Left ventricle myocardium inferior (tissue), 1 donor: ENCODE measurements at regions not wholly inside any gene's neighbourhood (a gene's known extent, or its start where the extent isn't known, plus 50 kb on each side); places are given as distances from the start of the nearest gene placed in this dataset.
"Not testable (repeated sequence)": the region's sequence is repeated elsewhere in the genome, so short reads cannot be mapped to it uniquely, and the experiment has no call there.

Experiments used
- DNase-seq: peaks from one replicate; pipeline ENCODE4 v3.0.0-alpha.2; 2020
- H3K27ac ChIP-seq: fragments of 200-600 bp; replicated peaks from 2 replicates; pipeline ENCODE4 v1.8.0; 2021
- H3K27me3 ChIP-seq: fragments of 200-600 bp; 2 replicates; pipeline ENCODE4 v1.8.0; 2021; ENCODE audit warnings: low read depth
- H3K36me3 ChIP-seq: fragments of 200-600 bp; 2 replicates; pipeline ENCODE4 v1.8.0; 2021
- H3K4me1 ChIP-seq: fragments of 200-600 bp; 2 replicates; pipeline ENCODE4 v1.8.0; 2021
- H3K4me3 ChIP-seq: fragments of 200-600 bp; 2 replicates; pipeline ENCODE4 v1.8.0; 2021; ENCODE audit warnings: mild to moderate bottlenecking, moderate library complexity
- H3K9me3 ChIP-seq: fragments of 200-600 bp; replicated peaks from 2 replicates; pipeline ENCODE4 v1.8.0; 2021
- intact Hi-C: fragments of 100-400 bp; cut with micrococcal nuclease; formaldehyde crosslinking; loops from one replicate; pipeline ENCODE4 v1.11.0; 2022
- donor health status: DM: no; HTN: yes; CAD: no; lungs with severe emphysema.

DNA sequence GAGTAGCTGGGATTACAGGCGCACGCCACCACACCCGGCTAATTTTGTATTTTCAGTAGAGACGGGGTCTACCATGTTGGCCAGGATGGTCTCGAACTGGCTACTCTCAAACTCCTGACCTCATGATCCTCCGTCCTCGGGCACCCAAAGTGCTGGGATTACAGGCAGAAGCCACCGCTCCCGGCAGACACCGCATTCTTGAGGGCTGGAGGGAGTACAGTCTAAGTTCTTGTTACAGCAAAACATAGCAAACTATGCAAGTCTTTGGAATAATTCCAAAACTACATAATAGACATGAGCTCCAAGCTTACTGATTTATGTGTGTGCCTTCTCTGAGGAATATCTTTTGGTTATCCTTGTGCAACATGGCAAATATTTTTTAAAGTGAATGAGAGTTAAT is 299.1 kb upstream of the ZNF658 start:
- not testable (repeated sequence) for H3K4me1 ChIP-seq, DNase-seq

DNA sequence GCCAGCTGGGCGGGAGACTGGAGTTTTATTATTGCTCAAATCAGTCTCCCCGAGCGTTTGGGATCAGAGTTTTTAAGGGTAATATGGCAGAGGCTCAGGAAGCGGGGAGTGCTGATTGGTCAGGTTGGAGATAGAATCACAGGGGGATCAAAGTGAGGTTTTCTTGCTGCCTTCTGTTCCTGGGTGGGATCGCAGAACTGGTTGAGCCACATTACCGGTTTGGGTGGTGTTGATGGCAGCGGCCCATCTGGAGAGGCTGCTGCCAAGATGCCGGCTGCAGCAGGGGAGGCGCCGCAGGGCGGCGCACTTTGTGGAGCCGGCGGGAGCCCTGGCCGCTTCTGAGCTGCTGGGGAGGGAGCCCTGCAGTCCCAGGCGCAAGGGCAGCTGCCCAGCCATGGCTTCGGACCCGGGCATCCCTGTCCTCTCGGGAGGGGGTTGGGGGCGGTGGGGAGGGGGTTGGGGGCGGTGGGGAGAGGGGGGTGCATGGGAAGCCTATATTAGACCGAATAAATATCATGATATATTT is 268.9 kb upstream of the ZNF658 start:
- H3K27me3 ChIP-seq, H3K9me3 ChIP-seq, H3K4me1 ChIP-seq, intact Hi-C loops, H3K36me3 ChIP-seq, H3K27ac ChIP-seq, H3K4me3 ChIP-seq: not testable (repeated sequence)
- DNase-seq: peak; percentile 4

More for the DNA sequence above, 299.1 kb upstream of the ZNF658 start:
- intact Hi-C loops, H3K27me3 ChIP-seq, H3K9me3 ChIP-seq, H3K27ac ChIP-seq, H3K36me3 ChIP-seq, H3K4me3 ChIP-seq: not testable (repeated sequence)

DNA sequence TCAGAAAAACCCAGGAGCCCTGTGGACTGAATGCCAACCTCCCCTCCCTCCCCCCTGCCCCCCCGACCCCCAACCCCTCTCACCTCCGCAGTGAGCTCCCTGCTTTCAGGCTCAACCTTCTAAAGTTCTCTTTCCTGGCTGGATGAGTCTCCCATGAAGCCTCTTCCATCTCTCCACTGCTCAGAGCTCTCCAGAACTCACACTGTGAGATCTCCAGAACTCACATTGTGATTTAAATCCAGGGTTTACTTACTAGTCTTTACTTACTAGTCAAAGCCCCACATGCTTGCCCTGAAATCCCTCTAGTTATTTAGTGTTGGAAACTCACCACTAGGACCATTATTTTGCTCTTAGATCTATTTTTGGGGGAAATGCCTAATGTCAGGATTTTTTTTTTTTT is 252.8 kb upstream of the ZNF658 start:
- H3K4me1 ChIP-seq, H3K36me3 ChIP-seq, H3K4me3 ChIP-seq, DNase-seq, H3K27me3 ChIP-seq, H3K27ac ChIP-seq, H3K9me3 ChIP-seq, intact Hi-C loops: not testable (repeated sequence)

DNA sequence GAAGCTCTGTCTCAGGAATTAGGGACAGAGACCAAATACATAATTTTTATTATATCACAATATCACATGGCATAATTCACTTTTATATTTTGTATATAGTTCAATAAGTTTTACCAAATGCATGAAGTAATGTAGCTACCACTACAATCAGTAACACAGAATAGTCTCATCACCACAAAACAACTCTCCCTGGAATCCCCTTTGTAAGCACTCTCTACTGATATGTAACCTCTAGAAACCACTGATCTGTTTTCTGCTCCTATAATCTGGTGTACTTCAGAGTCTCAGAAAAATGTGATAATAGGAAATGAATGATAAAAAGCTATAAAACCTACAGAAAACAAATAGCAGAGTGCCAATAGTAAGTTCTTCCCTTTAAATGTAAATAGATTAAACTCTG is 210.3 kb upstream of the ZNF658 start:
- H3K4me1 ChIP-seq, H3K27ac ChIP-seq, H3K4me3 ChIP-seq, H3K36me3 ChIP-seq, H3K9me3 ChIP-seq, H3K27me3 ChIP-seq, intact Hi-C loops, DNase-seq: not testable (repeated sequence)

DNA sequence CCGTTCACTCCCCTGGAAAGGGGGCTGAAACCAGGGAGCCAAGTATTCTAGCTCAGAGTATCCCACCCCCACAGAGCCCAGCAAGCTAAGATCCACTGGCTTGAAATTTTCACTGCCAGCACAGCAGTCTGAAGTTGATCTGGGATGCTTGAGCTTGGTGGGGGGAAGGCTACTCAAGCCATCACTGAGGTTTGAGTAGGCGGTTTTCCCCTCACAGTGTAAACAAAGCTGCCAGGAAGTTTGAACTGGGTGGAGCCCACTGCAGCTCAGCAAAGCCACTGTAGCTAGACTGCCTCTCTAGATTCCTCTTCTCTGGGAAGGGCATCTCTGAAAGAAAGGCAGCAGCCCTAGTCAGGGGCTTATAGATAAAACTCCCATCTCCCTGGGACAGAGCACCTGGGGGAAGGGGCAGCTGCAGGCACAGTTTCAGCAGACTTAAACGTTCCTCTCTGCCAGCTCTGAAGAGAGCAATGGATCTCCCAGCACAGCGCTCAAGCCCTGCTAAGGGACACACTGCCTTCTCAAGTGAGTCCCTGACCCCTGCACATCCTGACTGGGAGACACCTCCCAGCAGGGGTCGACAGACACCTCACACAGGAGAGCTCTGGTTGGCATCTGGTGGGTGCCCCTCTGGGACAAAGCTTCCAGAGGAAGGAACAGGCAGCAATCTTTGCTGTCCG is 204.8 kb upstream of the ZNF658 start:
- intact Hi-C loops, H3K27me3 ChIP-seq, H3K9me3 ChIP-seq, DNase-seq, H3K27ac ChIP-seq, H3K4me1 ChIP-seq, H3K36me3 ChIP-seq, H3K4me3 ChIP-seq: not testable (repeated sequence)

DNA sequence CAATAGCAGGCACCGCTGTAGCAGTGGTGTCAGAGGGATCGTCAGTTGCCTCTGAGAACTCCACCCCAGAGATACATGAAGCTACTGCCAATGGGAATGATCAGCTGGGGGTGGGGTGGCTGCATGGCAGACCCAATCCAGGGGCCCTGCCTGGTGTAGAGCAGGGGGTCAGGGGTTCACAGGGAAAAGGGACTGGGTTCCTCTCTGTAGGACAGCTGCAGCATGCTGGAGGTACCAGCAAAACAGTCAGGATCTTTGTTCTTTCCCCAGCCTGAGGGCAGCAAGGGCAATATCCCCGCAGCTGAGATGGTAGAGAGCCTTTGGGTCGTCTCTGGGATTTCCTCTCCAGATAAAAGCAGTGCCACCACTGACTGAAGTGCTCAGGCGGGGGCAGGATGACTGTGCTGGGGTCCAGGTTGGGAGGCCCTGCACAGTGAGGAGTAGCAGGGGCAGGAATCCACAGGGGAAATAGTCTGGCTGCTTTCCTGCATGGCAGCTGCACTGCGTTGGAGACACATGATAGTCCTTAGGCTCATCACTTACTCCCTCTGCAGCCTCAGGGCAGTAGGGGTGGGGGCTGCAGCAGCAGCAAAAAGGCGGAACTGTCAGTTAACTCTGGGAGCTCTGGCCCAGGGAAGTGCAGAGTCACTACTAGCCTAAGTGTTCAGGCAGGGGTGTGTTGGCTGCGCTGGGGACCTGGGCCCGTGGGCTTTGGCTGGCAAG is 203.0 kb upstream of the ZNF658 start:
- DNase-seq, H3K27me3 ChIP-seq, H3K9me3 ChIP-seq, intact Hi-C loops, H3K36me3 ChIP-seq, H3K4me1 ChIP-seq, H3K27ac ChIP-seq, H3K4me3 ChIP-seq: not testable (repeated sequence)

DNA sequence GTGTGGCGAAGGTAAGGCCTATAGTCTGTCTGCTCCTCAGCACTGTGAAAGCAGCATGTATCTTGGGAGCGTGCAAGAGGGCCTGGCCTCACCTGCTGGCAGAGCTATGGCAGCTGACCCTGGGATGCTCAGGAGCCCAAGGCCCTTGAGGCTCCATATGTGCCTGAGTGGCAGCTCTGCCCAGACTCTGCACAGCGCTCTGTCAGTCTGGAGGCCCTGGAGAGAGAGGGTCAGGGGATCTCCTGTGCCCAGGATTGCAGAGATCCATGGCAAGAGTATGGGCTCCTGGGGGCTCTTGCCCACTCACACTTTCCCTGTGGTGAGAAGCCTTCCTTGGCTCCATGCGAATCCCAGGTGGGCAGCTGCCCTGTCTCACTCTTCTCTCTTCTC is 202.5 kb upstream of the ZNF658 start:
- H3K27ac ChIP-seq, intact Hi-C loops, DNase-seq, H3K4me1 ChIP-seq, H3K36me3 ChIP-seq, H3K9me3 ChIP-seq, H3K27me3 ChIP-seq, H3K4me3 ChIP-seq: not testable (repeated sequence)

DNA sequence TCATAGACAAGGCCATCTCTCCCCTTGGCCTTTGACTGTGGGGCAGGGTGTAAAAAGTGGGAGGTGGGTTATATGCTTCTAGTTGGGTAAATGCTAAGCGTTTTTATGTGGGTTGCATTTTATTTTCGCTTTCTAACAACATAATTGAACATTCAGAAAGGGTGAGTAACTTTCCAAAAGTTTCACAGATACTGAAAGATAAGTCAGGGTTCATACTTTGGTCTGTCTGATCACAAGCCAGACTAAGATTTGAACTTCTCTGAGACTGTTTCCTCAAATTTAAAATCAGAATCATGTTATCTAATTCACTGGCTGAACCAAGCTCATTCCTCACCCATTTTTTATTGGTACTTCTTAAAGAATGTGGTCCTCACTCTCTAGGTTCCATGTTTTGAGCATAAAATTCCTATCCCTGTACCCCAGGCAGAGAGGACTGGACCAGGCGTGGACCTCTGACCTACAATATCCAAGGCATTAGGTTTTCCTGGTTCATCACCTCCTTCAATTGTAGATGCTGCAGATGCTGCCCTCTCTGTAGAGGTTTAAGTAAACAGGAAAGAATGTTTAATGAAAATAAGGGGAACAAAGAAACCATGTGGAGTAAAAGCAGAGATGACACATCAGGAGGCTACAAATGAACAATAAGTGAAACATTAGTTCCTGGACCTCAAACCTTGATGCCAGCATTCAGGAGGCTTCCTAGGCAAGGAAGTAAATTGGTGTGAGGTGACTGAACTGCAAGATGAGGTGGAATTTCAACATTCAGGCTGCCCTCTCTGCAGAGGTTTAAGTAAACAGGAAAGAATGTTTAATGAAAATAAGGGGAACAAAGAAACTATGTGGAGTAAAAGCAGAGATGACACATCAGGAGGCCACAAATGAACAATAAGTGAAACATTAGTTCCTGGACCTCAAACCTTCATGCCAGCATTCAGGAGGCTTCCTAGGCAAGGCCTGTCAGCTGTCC is 198.8 kb upstream of the ZNF658 start:
- H3K9me3 ChIP-seq, H3K27ac ChIP-seq, H3K4me3 ChIP-seq, H3K27me3 ChIP-seq, DNase-seq, H3K4me1 ChIP-seq, H3K36me3 ChIP-seq, intact Hi-C loops: not testable (repeated sequence)

DNA sequence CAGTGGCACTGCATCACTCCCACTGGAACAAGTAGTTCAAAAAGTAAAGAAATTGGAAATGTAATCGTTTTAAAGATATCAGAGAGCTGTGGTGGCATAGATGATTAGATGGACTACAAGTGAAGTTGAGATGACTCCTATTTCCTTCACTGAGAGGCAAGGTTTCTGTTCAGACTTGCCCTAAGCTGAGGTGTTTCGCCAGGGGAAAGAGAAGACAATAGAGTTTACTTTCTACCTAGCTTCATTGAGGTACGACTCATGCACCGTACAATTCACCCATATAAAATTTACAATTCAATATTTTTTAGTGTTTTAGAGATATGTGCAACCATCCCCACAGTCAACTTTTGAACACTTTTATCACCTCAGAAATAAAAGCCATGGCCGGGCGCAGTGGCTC is 189.0 kb upstream of the ZNF658 start:
- DNase-seq, intact Hi-C loops, H3K9me3 ChIP-seq: not testable (repeated sequence)

DNA sequence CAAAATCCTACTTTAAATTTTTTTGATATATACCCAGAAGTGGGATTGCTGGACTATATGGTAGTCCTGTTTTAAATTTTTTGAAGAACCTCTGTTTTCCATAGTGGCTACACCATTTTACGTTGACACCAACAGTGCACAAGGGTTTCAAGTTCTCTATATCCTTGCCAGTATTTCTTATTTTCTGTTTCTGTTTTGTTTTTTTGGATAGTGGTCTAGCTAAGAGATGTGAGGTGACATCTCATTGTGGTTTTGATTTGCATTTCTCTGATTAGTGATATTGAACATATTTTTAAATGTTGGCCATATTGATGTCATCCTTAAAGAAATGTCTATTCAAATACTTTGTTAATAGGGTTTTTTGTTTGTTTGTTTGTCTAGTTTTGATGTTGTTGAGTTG is 187.7 kb upstream of the ZNF658 start:
- H3K27ac ChIP-seq, H3K4me3 ChIP-seq, H3K27me3 ChIP-seq, H3K4me1 ChIP-seq, H3K36me3 ChIP-seq, H3K9me3 ChIP-seq, intact Hi-C loops, DNase-seq: not testable (repeated sequence)

More for the DNA sequence above, 189.0 kb upstream of the ZNF658 start:
- not testable (repeated sequence) for H3K4me3 ChIP-seq, H3K36me3 ChIP-seq, H3K27me3 ChIP-seq, H3K27ac ChIP-seq, H3K4me1 ChIP-seq

DNA sequence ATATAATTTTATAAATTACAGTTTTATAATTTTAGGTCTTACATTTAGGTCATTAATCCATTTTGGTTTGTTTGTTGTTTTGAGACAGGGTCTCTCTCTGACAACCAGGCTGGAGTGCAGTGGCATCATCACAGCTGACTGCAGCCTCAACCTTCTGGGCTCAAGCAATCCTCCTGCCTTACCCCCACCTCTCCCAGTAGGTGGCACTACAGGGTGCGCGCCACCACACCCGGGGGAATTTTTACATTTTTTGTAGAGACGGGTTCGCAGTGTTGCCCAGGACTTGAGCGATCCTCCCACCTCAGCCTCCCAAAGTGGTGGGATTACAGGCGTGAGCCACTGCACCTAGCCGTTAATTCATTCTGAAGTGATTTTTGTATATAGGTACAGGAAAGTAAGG is 187.0 kb upstream of the ZNF658 start:
- DNase-seq, H3K9me3 ChIP-seq, H3K4me1 ChIP-seq, H3K4me3 ChIP-seq, H3K36me3 ChIP-seq, H3K27me3 ChIP-seq, intact Hi-C loops, H3K27ac ChIP-seq: not testable (repeated sequence)

DNA sequence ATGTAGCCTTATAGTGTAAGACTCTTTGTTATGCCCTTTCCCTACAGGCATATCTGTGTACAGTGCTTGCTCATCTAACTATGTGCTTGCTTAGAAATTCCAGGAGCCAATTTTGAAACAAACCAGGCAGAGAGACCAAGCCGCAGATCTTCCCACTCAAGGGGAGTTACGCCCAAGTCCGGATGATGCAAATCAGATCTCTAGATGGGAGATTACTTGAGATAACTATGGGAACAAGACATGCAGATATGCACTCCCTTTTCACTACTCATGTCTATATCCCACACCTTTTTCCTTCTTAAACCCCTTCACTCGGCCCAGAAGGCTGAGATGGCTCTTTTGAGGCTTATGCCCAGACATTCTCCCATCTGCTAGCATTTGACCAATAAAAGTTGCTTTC is 179.7 kb upstream of the ZNF658 start:
- H3K4me3 ChIP-seq, H3K27me3 ChIP-seq, H3K4me1 ChIP-seq, H3K27ac ChIP-seq, H3K9me3 ChIP-seq, H3K36me3 ChIP-seq, DNase-seq, intact Hi-C loops: not testable (repeated sequence)

DNA sequence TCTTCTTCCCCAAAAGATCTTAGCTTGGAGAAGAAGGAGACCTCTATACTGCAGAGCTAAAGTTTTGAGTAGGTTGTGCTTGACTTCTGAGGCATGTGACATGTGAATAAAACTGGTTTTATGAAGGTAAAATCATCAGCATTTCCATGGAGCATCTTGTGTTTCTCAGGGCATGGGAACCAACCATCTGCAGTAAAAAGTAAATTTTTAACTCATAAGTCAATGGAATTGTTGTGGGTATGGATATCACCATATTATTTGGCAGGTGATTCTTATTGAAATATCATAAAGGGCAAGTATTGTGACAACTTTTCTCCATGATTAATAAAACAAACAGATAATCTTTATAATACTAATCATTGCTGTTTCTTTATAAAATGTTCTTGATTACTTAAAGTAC is 173.0 kb upstream of the ZNF658 start:
- DNase-seq, H3K36me3 ChIP-seq, intact Hi-C loops, H3K4me1 ChIP-seq, H3K4me3 ChIP-seq, H3K9me3 ChIP-seq, H3K27ac ChIP-seq, H3K27me3 ChIP-seq: not testable (repeated sequence)
